H1 (cell line): ENCODE measurements at regions not wholly inside any gene's neighbourhood (a gene's known extent, or its start where the extent isn't known, plus 50 kb on each side); places are given as distances from the start of the nearest gene placed in this dataset.

Source experiments
- CTCF ChIA-PET: fragments of 300-600 bp; sonication (Branson Sonifier 250); formaldehyde crosslinking; loops from one replicate; lab custom pipeline; 2021; ENCODE audit not compliant: partially characterized antibody; lab: Charles Lee
- POLR2A ChIA-PET: fragments of 300-600 bp; sonication (Branson Sonifier 250); formaldehyde crosslinking; loops from one replicate; lab custom pipeline; 2021; ENCODE audit warnings: inconsistent platforms; ENCODE audit not compliant: partially characterized antibody; lab: Charles Lee
- DNase-seq, 2 experiments: peaks; one replicate each; pipeline versions ENCODE4 v3.0.0 to v3.0.0-alpha.2; 2010 to 2022; ENCODE audit warnings: low spot score in 2 of 2, low read depth in 1 of 2, mixed read lengths in 1 of 2
- FAIRE-seq: peaks from 2 replicates; lab custom pipeline; 2011; peaks lifted over from hg19 to GRCh38; lab: Jason Lieb, UNC
- H2AFZ ChIP-seq: 2 replicates; pipeline ENCODE4 v1.8.1; 2012; ENCODE audit warnings: low read length, inconsistent platforms
- H2AK5ac ChIP-seq: 2 replicates; pipeline ENCODE4 v1.6.1; 2013; ENCODE audit warnings: low read depth, low read length
- H2BK120ac ChIP-seq: replicated peaks from 2 replicates; pipeline ENCODE3; 2013; ENCODE audit warnings: low read depth, low read length, inconsistent platforms
- H2BK12ac ChIP-seq: 2 replicates; pipeline ENCODE4 v1.6.1; 2013; ENCODE audit warnings: low read depth, low read length
- H2BK15ac ChIP-seq: 2 replicates; pipeline ENCODE4 v1.6.1; 2013; ENCODE audit warnings: low read length
- H2BK20ac ChIP-seq: 2 replicates; pipeline ENCODE4 v1.6.1; 2013; ENCODE audit warnings: low read length
- H2BK5ac ChIP-seq: 2 replicates; pipeline ENCODE4 v1.6.1; 2013; ENCODE audit warnings: low read depth, low read length
- H3K14ac ChIP-seq: 2 replicates; pipeline ENCODE4 v1.6.1; 2013; ENCODE audit warnings: inconsistent platforms; ENCODE audit not compliant: insufficient read length
- H3K18ac ChIP-seq: 2 replicates; pipeline ENCODE4 v1.6.1; 2013; ENCODE audit warnings: low read length; ENCODE audit errors: extremely low read depth
- H3K23ac ChIP-seq: 2 replicates; pipeline ENCODE4 v1.6.1; 2013; ENCODE audit warnings: inconsistent platforms; ENCODE audit not compliant: insufficient read length
- H3K23me2 ChIP-seq: 2 replicates; pipeline ENCODE4 v1.6.1; 2013; ENCODE audit warnings: low read depth, low read length
- H3K27ac ChIP-seq: 2 replicates; pipeline ENCODE4 v1.6.1; 2011; ENCODE audit warnings: low read depth, low read length, inconsistent platforms
- H3K27me3 ChIP-seq, 4 experiments: replicated peaks in 1 of 4; 1 replicate in 1 of 4; 2 replicates in 3 of 4; pipeline versions ENCODE4 v1.6.1 to v1.8.1; 2011 to 2013; ENCODE audit warnings: low read length in 3 of 4, mild to moderate bottlenecking in 3 of 4, inconsistent platforms in 2 of 4, mixed read lengths in 2 of 4, moderate library complexity in 1 of 4; ENCODE audit not compliant: control insufficient read depth in 3 of 4, insufficient read depth in 3 of 4; ENCODE audit errors: extremely low read depth in 1 of 4
- H3K36me3 ChIP-seq, 4 experiments: 2 replicates each; pipeline versions ENCODE4 v1.6.1 to v1.8.1; 2011 to 2013; ENCODE audit warnings: mild to moderate bottlenecking in 4 of 4, low read length in 3 of 4, moderate library complexity in 2 of 4, control low read depth in 1 of 4, inconsistent platforms in 1 of 4; ENCODE audit not compliant: insufficient read depth in 4 of 4, control insufficient read depth in 2 of 4
- H3K4ac ChIP-seq: replicated peaks from 2 replicates; pipeline ENCODE3; 2013; ENCODE audit warnings: low read length, low read depth, mixed read lengths, inconsistent platforms; ENCODE audit not compliant: insufficient read length
- H3K4me1 ChIP-seq, 4 experiments: replicated peaks in 1 of 4; 1 replicate in 1 of 4; 2 replicates in 3 of 4; pipeline versions ENCODE4 v1.6.1 to v1.8.1; 2011 to 2013; ENCODE audit warnings: low read length in 3 of 4, inconsistent platforms in 2 of 4, mixed read lengths in 1 of 4; ENCODE audit not compliant: insufficient read depth in 4 of 4, control insufficient read depth in 3 of 4
- H3K4me2 ChIP-seq, 2 experiments: 2 replicates each; pipeline versions ENCODE4 v1.6.1 to v1.8.1; 2011 to 2013; ENCODE audit warnings: low read depth in 2 of 2, low read length in 2 of 2, control low read depth in 1 of 2, inconsistent platforms in 1 of 2, mild to moderate bottlenecking in 1 of 2; ENCODE audit not compliant: insufficient read depth in 1 of 2
- H3K4me3 ChIP-seq, 4 experiments: fragments of 200-600, 300-600 bp in 1 of 4; sonication (generic), shearing (Covaris generic), sonication (Bioruptor Twin) in 1 of 4; 2 replicates each; pipeline versions ENCODE4 v1.5.1 to v1.8.1; 2011 to 2016; ENCODE audit warnings: low read length in 4 of 4, low read depth in 3 of 4, control low read depth in 2 of 4, inconsistent platforms in 2 of 4, mild to moderate bottlenecking in 2 of 4, mixed read lengths in 1 of 4, moderate library complexity in 1 of 4; ENCODE audit not compliant: insufficient read depth in 2 of 4; ENCODE audit errors: extremely low read depth in 1 of 4
- H3K56ac ChIP-seq: replicated peaks from 2 replicates; pipeline ENCODE3; 2013; ENCODE audit warnings: low read depth, mild to moderate bottlenecking, mixed read lengths, low read length, inconsistent platforms; ENCODE audit not compliant: insufficient read length
- H3K79me1 ChIP-seq: 2 replicates; pipeline ENCODE4 v1.6.1; 2013; ENCODE audit warnings: low read depth, low read length, control low read depth
- H3K79me2 ChIP-seq, 2 experiments: 2 replicates each; pipeline versions ENCODE4 v1.6.1 to v1.8.1; 2012 to 2013; ENCODE audit warnings: low read length in 2 of 2, mild to moderate bottlenecking in 2 of 2, inconsistent platforms in 1 of 2; ENCODE audit not compliant: insufficient read depth in 2 of 2, control insufficient read depth in 1 of 2
- H3K9ac ChIP-seq, 4 experiments: replicated peaks in 1 of 4; 1 replicate in 1 of 4; 2 replicates in 3 of 4; pipeline versions ENCODE4 v1.6.1 to v1.8.1; 2011 to 2013; ENCODE audit warnings: low read depth in 3 of 4, low read length in 3 of 4, control low read depth in 2 of 4, mild to moderate bottlenecking in 2 of 4, moderate library complexity in 2 of 4, inconsistent platforms in 1 of 4; ENCODE audit errors: extremely low read depth in 1 of 4
- H3K9me3 ChIP-seq, 2 experiments: 2 replicates each; pipeline versions ENCODE4 v1.6.1 to v1.8.1; 2012 to 2013; ENCODE audit warnings: mild to moderate bottlenecking in 2 of 2, moderate library complexity in 2 of 2, control low read depth in 1 of 2, inconsistent platforms in 1 of 2, low read depth in 1 of 2, low read length in 1 of 2, mixed read lengths in 1 of 2; ENCODE audit not compliant: insufficient read depth in 2 of 2
- H4K20me1 ChIP-seq, 2 experiments: replicated peaks in 1 of 2; 2 replicates each; pipeline versions ENCODE3 to v1.8.1; 2011 to 2013; ENCODE audit warnings: inconsistent platforms in 2 of 2, low read length in 2 of 2, mild to moderate bottlenecking in 1 of 2; ENCODE audit not compliant: insufficient read depth in 2 of 2, control insufficient read depth in 1 of 2
- H4K5ac ChIP-seq: 2 replicates; pipeline ENCODE4 v1.6.1; 2013; ENCODE audit warnings: low read length, low read depth, mixed read lengths, inconsistent platforms; ENCODE audit not compliant: insufficient read length
- H4K8ac ChIP-seq: 2 replicates; pipeline ENCODE4 v1.8.0; 2013; ENCODE audit warnings: mild to moderate bottlenecking, moderate library complexity, low read length, inconsistent platforms; ENCODE audit not compliant: insufficient read depth; ENCODE audit errors: extremely low read depth
- H4K91ac ChIP-seq: replicated peaks from 2 replicates; pipeline ENCODE3; 2013; ENCODE audit warnings: low read length, mixed read lengths, inconsistent platforms; ENCODE audit not compliant: insufficient read length
- CTBP2 ChIP-seq: IDR thresholded peaks from 2 replicates; pipeline ENCODE4 v1.7.0; 2011; ENCODE audit warnings: borderline replicate concordance, mild to moderate bottlenecking, moderate library complexity, mixed read lengths, low read length; ENCODE audit not compliant: insufficient read depth, insufficient read length
- GTF2F1 ChIP-seq: IDR thresholded peaks from 2 replicates; pipeline ENCODE4 v1.6.1; 2012; ENCODE audit warnings: low read depth, low read length, improper control_type of control experiment, borderline replicate concordance
- HDAC2 ChIP-seq, 2 experiments: fragments of 300-600 bp in 1 of 2; sonication (generic) in 1 of 2; IDR thresholded peaks; 2 replicates each; pipeline ENCODE4 v1.6.1; 2011 to 2012; ENCODE audit warnings: low read depth in 2 of 2, low read length in 2 of 2, mild to moderate bottlenecking in 2 of 2, moderate library complexity in 2 of 2, borderline replicate concordance in 1 of 2, inconsistent platforms in 1 of 2
- KDM1A ChIP-seq: fragments of 200-600, 300-600 bp; sonication (generic); IDR thresholded peaks from 2 replicates; pipeline ENCODE4 v1.7.1; 2016; ENCODE audit warnings: mild to moderate bottlenecking, low read length, borderline replicate concordance
- RAD21 ChIP-seq, 2 experiments: IDR thresholded peaks in 1 of 2; conservative IDR thresholded peaks in 1 of 2; 2 replicates each; pipeline ENCODE4 v1.6.1; 2011; ENCODE audit warnings: low read depth in 2 of 2, low read length in 2 of 2, improper control_type of control experiment in 1 of 2, inconsistent platforms in 1 of 2, mild to moderate bottlenecking in 1 of 2, moderate library complexity in 1 of 2
- SIRT6 ChIP-seq: IDR thresholded peaks from one replicate; pipeline ENCODE4 v1.7.1; 2012; ENCODE audit warnings: low read length, inconsistent platforms
- TAF1 ChIP-seq: IDR thresholded peaks from 2 replicates; pipeline ENCODE4 v1.6.1; 2011; ENCODE audit warnings: mild to moderate bottlenecking, low read depth, low read length
- WGBS, 2 experiments: shearing (Covaris generic) in 1 of 2; methylation state at CpG; one replicate each; pipeline versions ENCODE4 v1.1.6 to v1.1.7; 2013 to 2015; ENCODE audit warnings: low lambda C conversion rate in 2 of 2, mixed read lengths in 2 of 2, inconsistent platforms in 1 of 2, low coverage in 1 of 2, missing lambda C conversion rate in 1 of 2; ENCODE audit not compliant: insufficient replicate concordance in 2 of 2, insufficient coverage in 1 of 2, insufficient read length in 1 of 2; ENCODE audit errors: extremely low coverage in 1 of 2, missing lambda C conversion rate in 1 of 2; 5-methylcytosine and 5-hydroxymethylcytosine counted together

DNA sequence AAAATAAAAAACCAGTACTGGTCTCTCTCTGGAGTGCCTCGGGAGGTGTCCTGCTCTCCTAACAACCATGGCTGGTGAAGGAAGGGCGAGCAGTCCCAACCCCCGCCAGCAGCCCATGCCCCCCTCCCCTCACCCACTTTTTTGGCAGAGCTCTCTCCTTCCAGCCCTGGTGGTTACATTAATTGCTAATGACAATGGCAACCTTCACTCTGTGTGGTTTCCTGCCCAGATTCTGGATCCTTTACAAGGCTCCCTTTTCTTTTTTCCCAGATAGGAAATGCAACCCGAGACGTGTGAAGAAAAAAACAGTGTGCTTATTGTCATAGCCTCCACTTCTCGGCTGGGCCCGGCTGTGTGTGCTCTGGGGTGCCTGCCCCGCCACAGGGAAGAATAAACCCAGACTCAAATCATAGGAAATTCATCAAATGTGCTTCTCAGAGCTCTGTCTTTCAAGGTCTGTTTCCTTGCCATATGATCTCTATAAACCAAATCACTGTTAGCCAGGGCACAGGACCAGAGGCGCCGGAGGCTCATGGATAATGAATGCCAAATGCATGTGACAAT lies 513.0 kb downstream of the SOX6 start:
- Histone ChIP-seq H3K4me3 (no peak overlapping the region), H2BK5ac (no peak overlapping the region), H3K27ac (no peak overlapping the region), H3K4me2 (no peak overlapping the region; a peak in 2 of 4 replicates), H4K5ac (peak overlapping the region; percentile 18), H2AK5ac (no peak overlapping the region), H3K4me1 (peaks cover 0 to 19% (median 14%) of the 10 kb centered on the region in 4 experiments; a peak in 6 of 7 replicates), H3K14ac (no peak overlapping the region), H2BK120ac (no peak overlapping the region), H4K8ac (no peak overlapping the region), H2BK15ac (no peak overlapping the region), H3K36me3 (no peaks in the 10 kb centered on the region), H3K9me3 (no peaks in the 10 kb centered on the region), H3K23me2 (no peaks in the 10 kb centered on the region), H3K18ac (no peak overlapping the region; the same call in 1 of the 2 replicates), H2BK12ac (0 out of 2 replicates have a peak overlapping the region, but pooled peaks have one; percentile 69), H3K79me2 (no peaks in the 10 kb centered on the region), H3K27me3 (no peaks in the 10 kb centered on the region; a peak in 2 of 7 replicates), H3K9ac (no peak overlapping the region), H3K56ac (no peak overlapping the region), H3K4ac (no peak overlapping the region), H2BK20ac (no peak overlapping the region), H3K23ac (no peak overlapping the region), H4K91ac (no peak overlapping the region), H4K20me1 (no peaks in the 10 kb centered on the region), H2AFZ (no peak overlapping the region), H3K79me1 (no peaks in the 10 kb centered on the region)
- ChIA-PET CTCF (interaction anchor here (0.7 to 2.8 kb wide), 4 partner anchors 9 to 37 kb away, joined by 3 to 9 read pairs (median 3); no protein-coding TSS in a partner anchor), POLR2A (no interaction called here)
- TF ChIP-seq HDAC2 (IDR thresholded peaks at IDR 0.05; ENCODE audit: borderline replicate concordance in 1 of 2, low read depth in 2 of 2, low read length in 2 of 2), result no peak
- TF ChIP-seq CTBP2, result no peak
- no peak for TF ChIP-seq TAF1
- no peak for TF ChIP-seq RAD21 (IDR thresholded peaks at IDR 0.05 in 1 of 2, conservative IDR thresholded peaks at IDR 0.05 in 1 of 2; ENCODE audit: low read depth in 2 of 2, low read length in 2 of 2)
- TF ChIP-seq SIRT6, result no peak
- TF ChIP-seq GTF2F1, result no peak
- TF ChIP-seq KDM1A, result no peak
- no peak for FAIRE-seq
- no peak for DNase-seq
- 39% methylated on average over 8 of the region's 10 CpGs; no CpG with 5 or more reads in 1 of the 2 experiments for WGBS, 2 experiments
